CD14-positive monocyte (primary cell): ENCODE measurements at regions not wholly inside any gene's neighbourhood (a gene's known extent, or its start where the extent isn't known, plus 50 kb on each side); places are given as distances from the start of the nearest gene placed in this dataset.
A peak's percentile ranks its signal among the peaks of the same experiment; 100 is the strongest.

Experiments used
- DNase-seq, 3 donors: peaks; one replicate each; pipeline ENCODE4 v3.0.0-alpha.2; 2011 to 2022
- H2AFZ ChIP-seq: 2 replicates; pipeline ENCODE4 v1.6.0; 2012; ENCODE audit warnings: mild to moderate bottlenecking, low read depth, low read length, inconsistent platforms; ENCODE audit not compliant: insufficient read depth, poor library complexity, severe bottlenecking
- H3K27ac ChIP-seq, 2 donors: 1 replicate in 1 of 2; 2 replicates in 1 of 2; pipeline ENCODE4 v1.5.1; 2012 to 2013; ENCODE audit warnings: low read length in 2 of 2, control low read depth in 1 of 2, inconsistent platforms in 1 of 2, low read depth in 1 of 2, mild to moderate bottlenecking in 1 of 2
- H3K27me3 ChIP-seq, 2 donors: one replicate each; pipeline versions ENCODE4 v1.6.0 to v1.6.1; 2011 to 2013; ENCODE audit warnings: low read length in 2 of 2; ENCODE audit not compliant: control insufficient read depth in 2 of 2, insufficient read depth in 2 of 2
- H3K36me3 ChIP-seq, 2 donors: replicated peaks in 1 of 2; 1 replicate in 1 of 2; 2 replicates in 1 of 2; pipeline versions ENCODE4 v1.5.1 to v1.6.1; 2012 to 2013; ENCODE audit warnings: low read length in 2 of 2, control low read depth in 1 of 2, inconsistent platforms in 1 of 2, mild to moderate bottlenecking in 1 of 2; ENCODE audit not compliant: insufficient read depth in 2 of 2, control insufficient read depth in 1 of 2
- H3K4me1 ChIP-seq, 2 donors: 1 replicate in 1 of 2; 2 replicates in 1 of 2; pipeline versions ENCODE4 v1.5.1 to v1.6.1; 2012 to 2013; ENCODE audit warnings: low read length in 2 of 2, control low read depth in 1 of 2, inconsistent platforms in 1 of 2, mild to moderate bottlenecking in 1 of 2, moderate library complexity in 1 of 2; ENCODE audit not compliant: insufficient read depth in 2 of 2, control insufficient read depth in 1 of 2
- H3K4me2 ChIP-seq: replicated peaks from 2 replicates; pipeline ENCODE3; 2012; ENCODE audit warnings: low read length, moderate library complexity, mild to moderate bottlenecking; ENCODE audit not compliant: poor library complexity, severe bottlenecking; ENCODE audit errors: extremely low read depth
- H3K4me3 ChIP-seq, 3 experiments: fragments of 200-600 bp in 1 of 3; sonication (generic) in 1 of 3; replicated peaks in 1 of 3; 1 replicate in 2 of 3; 2 replicates in 1 of 3; pipeline ENCODE4 v1.5.1; 2011 to 2013; ENCODE audit warnings: low read length in 3 of 3, mild to moderate bottlenecking in 3 of 3, control low read depth in 2 of 3, low read depth in 2 of 3, inconsistent platforms in 1 of 3, moderate library complexity in 1 of 3
- H3K79me2 ChIP-seq: 2 replicates; pipeline ENCODE4 v1.6.0; 2012; ENCODE audit warnings: mild to moderate bottlenecking, control low read depth, inconsistent platforms, low read length, moderate library complexity; ENCODE audit not compliant: insufficient read depth
- H3K9ac ChIP-seq: 2 replicates; pipeline ENCODE4 v1.6.0; 2017; ENCODE audit warnings: low read length, mild to moderate bottlenecking; ENCODE audit not compliant: insufficient read depth, poor library complexity, severe bottlenecking
- H3K9me3 ChIP-seq, 2 donors: replicated peaks in 1 of 2; 1 replicate in 1 of 2; 2 replicates in 1 of 2; pipeline versions ENCODE4 v1.5.1 to v1.6.1; 2012 to 2013; ENCODE audit warnings: low read length in 2 of 2, control low read depth in 1 of 2; ENCODE audit not compliant: control insufficient read depth in 1 of 2, insufficient read depth in 1 of 2
- H4K20me1 ChIP-seq: 2 replicates; pipeline ENCODE4 v1.6.0; 2012; ENCODE audit warnings: mild to moderate bottlenecking, low read length, control low read depth, moderate library complexity; ENCODE audit not compliant: insufficient read depth
- H3K27ac Mint-ChIP-seq, 7 donors: one replicate each; pipeline ENCODE4 v1.8.0; 2020; ENCODE audit warnings: mild to moderate bottlenecking in 7 of 7, mixed read lengths in 7 of 7, moderate library complexity in 6 of 7, inconsistent platforms in 2 of 7
- H3K27me3 Mint-ChIP-seq, 3 donors: one replicate each; pipeline ENCODE4 v1.8.0; 2021 to 2022; ENCODE audit warnings: low read depth in 3 of 3, mild to moderate bottlenecking in 3 of 3, mixed read lengths in 3 of 3, moderate library complexity in 3 of 3, inconsistent platforms in 1 of 3
- H3K36me3 Mint-ChIP-seq, 2 donors: one replicate each; pipeline ENCODE4 v1.8.0; 2020; ENCODE audit warnings: mixed read lengths in 2 of 2, inconsistent platforms in 1 of 2, mild to moderate bottlenecking in 1 of 2
- H3K4me1 Mint-ChIP-seq: one replicate; pipeline ENCODE4 v1.8.0; 2020; ENCODE audit warnings: mild to moderate bottlenecking, mixed read lengths
- H3K4me3 Mint-ChIP-seq, 2 donors: one replicate each; pipeline ENCODE4 v1.8.0; 2020; ENCODE audit warnings: mild to moderate bottlenecking in 2 of 2, mixed read lengths in 2 of 2, moderate library complexity in 1 of 2
- H3K9me3 Mint-ChIP-seq, 7 donors: one replicate each; pipeline ENCODE4 v1.8.0; 2020 to 2022; ENCODE audit warnings: mixed read lengths in 7 of 7, mild to moderate bottlenecking in 6 of 7, moderate library complexity in 6 of 7, inconsistent platforms in 2 of 7
- WGBS: methylation state at CpG from one replicate; pipeline ENCODE4 v1.1.5; 2013; ENCODE audit warnings: missing lambda C conversion rate; ENCODE audit not compliant: insufficient coverage; 5-methylcytosine and 5-hydroxymethylcytosine counted together
- intact Hi-C, 2 donors: fragments of 100-400 bp; cut with micrococcal nuclease; formaldehyde crosslinking; loops; one replicate each; pipeline versions ENCODE4 v1.15.0 to v1.15.1; 2023
- TF ChIP-seq, protein P1 (sequence below): fragments of 200-600 bp; IDR thresholded peaks from one replicate; pipeline ENCODE4 v1.8.0; 2022; ENCODE audit warnings: antibody characterized with exemption, mild to moderate bottlenecking

DNA sequence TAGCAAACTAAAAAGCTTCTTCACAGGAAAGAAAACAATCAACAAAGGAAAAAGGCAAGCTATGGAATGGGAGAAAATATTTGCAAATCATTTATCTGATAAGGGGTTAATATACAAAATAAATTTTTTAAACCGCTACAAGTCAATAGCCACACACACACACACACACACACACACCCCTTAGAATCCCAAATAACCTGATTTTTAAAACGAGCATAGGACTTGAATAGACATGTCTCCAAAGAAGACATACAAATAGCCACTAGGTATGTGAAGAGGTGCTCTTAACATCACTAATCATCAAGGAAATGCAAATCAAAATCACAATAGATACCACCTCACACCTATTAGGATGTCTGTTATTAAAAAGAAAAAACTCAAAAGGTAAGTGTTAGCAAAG lies 187.7 kb downstream of the TRIM27 start:
- no peak overlapping the region for H3K27ac ChIP-seq
- peaks cover 76 to 97% of the 10 kb centered on the region in 2 donors for H3K27me3 ChIP-seq
- H3K4me1 ChIP-seq, result no peaks in the 10 kb centered on the region
- no peaks in the 10 kb centered on the region for H3K4me1 Mint-ChIP-seq
- H2AFZ ChIP-seq, result no peak overlapping the region
- H3K9me3 ChIP-seq, result peaks cover 42 to 83% of the 10 kb centered on the region in 2 donors
- H3K27ac Mint-ChIP-seq, result no peak overlapping the region
- no peak overlapping the region for H3K9ac ChIP-seq
- no peaks in the 10 kb centered on the region for H3K36me3 ChIP-seq
- H3K4me3 Mint-ChIP-seq, result peak overlapping the region in 1 of 2 donors; percentile 68
- no peaks in the 10 kb centered on the region for H3K79me2 ChIP-seq
- peaks cover 87 to 93% (median 91%) of the 10 kb centered on the region in 3 donors for H3K27me3 Mint-ChIP-seq
- WGBS, result no CpG with 5 or more reads among the region's 2 CpGs
- H3K4me3 ChIP-seq, result no peak overlapping the region
- intact Hi-C loops, result no loop called here
- DNase-seq, result no peak
- H3K36me3 Mint-ChIP-seq, result peaks cover 0 to 6% of the 10 kb centered on the region in 2 donors
- no peak overlapping the region for H3K4me2 ChIP-seq
- TF ChIP-seq, protein P1, sequence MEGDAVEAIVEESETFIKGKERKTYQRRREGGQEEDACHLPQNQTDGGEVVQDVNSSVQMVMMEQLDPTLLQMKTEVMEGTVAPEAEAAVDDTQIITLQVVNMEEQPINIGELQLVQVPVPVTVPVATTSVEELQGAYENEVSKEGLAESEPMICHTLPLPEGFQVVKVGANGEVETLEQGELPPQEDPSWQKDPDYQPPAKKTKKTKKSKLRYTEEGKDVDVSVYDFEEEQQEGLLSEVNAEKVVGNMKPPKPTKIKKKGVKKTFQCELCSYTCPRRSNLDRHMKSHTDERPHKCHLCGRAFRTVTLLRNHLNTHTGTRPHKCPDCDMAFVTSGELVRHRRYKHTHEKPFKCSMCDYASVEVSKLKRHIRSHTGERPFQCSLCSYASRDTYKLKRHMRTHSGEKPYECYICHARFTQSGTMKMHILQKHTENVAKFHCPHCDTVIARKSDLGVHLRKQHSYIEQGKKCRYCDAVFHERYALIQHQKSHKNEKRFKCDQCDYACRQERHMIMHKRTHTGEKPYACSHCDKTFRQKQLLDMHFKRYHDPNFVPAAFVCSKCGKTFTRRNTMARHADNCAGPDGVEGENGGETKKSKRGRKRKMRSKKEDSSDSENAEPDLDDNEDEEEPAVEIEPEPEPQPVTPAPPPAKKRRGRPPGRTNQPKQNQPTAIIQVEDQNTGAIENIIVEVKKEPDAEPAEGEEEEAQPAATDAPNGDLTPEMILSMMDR, result no peak
- H3K9me3 Mint-ChIP-seq, result peaks cover 22 to 86% (median 72%) of the 10 kb centered on the region in 7 donors
- H4K20me1 ChIP-seq, result no peaks in the 10 kb centered on the region

DNA sequence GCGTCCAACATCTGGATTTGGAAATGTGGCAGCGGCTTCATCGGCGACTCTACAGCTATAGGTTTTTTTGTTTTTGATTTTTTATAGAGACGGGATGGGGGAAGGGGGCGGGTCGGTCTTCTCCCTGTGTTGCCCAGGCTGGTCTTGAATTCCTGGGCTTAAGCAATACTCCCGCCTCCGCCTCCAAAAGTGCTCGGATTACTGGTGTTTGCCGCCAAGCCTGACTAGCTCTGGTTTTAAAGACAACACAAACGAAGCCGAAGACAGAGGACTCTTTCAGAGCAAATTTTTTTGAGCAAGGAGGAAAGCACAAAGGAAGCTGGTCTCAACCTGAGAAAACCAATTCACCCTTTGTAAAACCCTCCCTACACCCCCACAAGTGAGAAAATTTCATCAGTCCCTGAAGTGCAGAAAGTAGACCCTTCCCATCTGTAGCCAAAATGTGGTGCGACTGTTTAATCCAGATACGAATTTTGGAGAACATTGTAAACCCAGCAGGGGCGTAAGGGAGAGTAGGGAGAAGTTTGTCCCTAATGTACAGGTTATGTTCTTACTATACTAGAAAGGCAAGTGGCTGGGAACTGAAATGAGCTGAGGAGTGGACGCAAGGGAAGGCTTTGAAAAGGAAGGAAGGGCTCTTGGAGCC lies 185.9 kb downstream of the TRIM27 start:
- no peaks in the 10 kb centered on the region for H3K79me2 ChIP-seq
- H3K4me3 Mint-ChIP-seq, result peak overlapping the region in 1 of 2 donors; percentile 68
- peaks cover 79 to 91% (median 90%) of the 10 kb centered on the region in 3 donors for H3K27me3 Mint-ChIP-seq
- no peak overlapping the region for H3K9ac ChIP-seq
- peaks cover 36 to 69% of the 10 kb centered on the region in 2 donors for H3K9me3 ChIP-seq
- intact Hi-C loops, result no loop called here
- H3K27me3 ChIP-seq, result peaks cover 74 to 98% of the 10 kb centered on the region in 2 donors
- H3K36me3 ChIP-seq, result no peaks in the 10 kb centered on the region
- no peak overlapping the region for H2AFZ ChIP-seq
- H3K4me3 ChIP-seq, result no peak overlapping the region
- peak overlapping the region in 1 of 7 donors; percentile 10 for H3K27ac Mint-ChIP-seq
- TF ChIP-seq, protein P1, result no peak
- no peak for DNase-seq
- H3K4me1 Mint-ChIP-seq, result no peaks in the 10 kb centered on the region
- no peaks in the 10 kb centered on the region for H3K4me1 ChIP-seq
- no peak overlapping the region for H3K4me2 ChIP-seq
- WGBS, result 12% methylated on average over 14 of the region's 17 CpGs
- H3K36me3 Mint-ChIP-seq, result peaks cover 0 to 6% of the 10 kb centered on the region in 2 donors
- H4K20me1 ChIP-seq, result no peaks in the 10 kb centered on the region
- H3K9me3 Mint-ChIP-seq, result peaks cover 17 to 88% (median 71%) of the 10 kb centered on the region in 7 donors
- no peak overlapping the region for H3K27ac ChIP-seq
